A673 (cell line): ENCODE measurements at regions not wholly inside any gene's neighbourhood (a gene's known extent, or its start where the extent isn't known, plus 50 kb on each side); places are given as distances from the start of the nearest gene placed in this dataset.

Experiments used
- CTCF ChIP-seq: fragments of 300-800, 200-600 bp; sonication (generic); conservative IDR thresholded peaks from 2 replicates; pipeline ENCODE4 v1.5.1; 2017; ENCODE audit warnings: low read depth, mild to moderate bottlenecking, antibody characterized with exemption, low read length, moderate library complexity, mixed read lengths
- EZH2 ChIP-seq: fragments of 200-600 bp; sonication (generic); IDR thresholded peaks from 2 replicates; pipeline ENCODE4 v1.6.1; 2017; ENCODE audit warnings: borderline replicate concordance, low read depth, mild to moderate bottlenecking, mixed read lengths, antibody characterized with exemption, low read length; ENCODE audit not compliant: poor library complexity, severe bottlenecking

DNA sequence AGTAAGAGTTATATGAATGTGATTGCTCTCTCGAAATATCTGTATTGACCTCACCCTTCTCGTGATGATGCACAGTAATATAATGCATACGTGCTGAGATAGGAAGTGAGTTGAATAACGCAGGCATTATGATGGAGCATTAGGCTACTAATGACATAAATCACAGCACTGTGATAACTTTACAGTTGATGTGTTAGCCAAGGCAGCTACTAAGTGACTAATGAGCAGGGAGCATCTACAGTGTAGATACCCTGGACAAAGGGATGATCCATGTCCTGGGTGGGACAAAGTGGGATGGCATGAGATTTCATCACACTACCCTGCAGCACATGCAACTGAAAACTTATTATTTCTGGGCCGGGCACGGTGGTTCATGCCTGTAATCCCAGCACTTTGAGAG is 68.4 kb downstream of the HDGFL1 start:
- TF ChIP-seq CTCF (no peak), EZH2 (no peak)
